Left lung (tissue), 4 donors: ENCODE measurements at regions not wholly inside any gene's neighbourhood (a gene's known extent, or its start where the extent isn't known, plus 50 kb on each side); places are given as distances from the start of the nearest gene placed in this dataset.
A peak's percentile ranks its signal among the peaks of the same experiment; 100 is the strongest.

Experiments used
- ATAC-seq: fragments of 200-7000 bp; cut with Tn5 transposase; one replicate; pipeline ENCODE4 v1.9.1; 2020; ENCODE audit warnings: moderate library complexity
- DNase-seq, 4 donors: peaks; one replicate each; pipeline ENCODE4 v3.0.0-alpha.2; 2013 to 2020
- H3K27ac ChIP-seq, 2 donors: fragments of 200-600 bp; sonication (generic) in 1 of 2; one replicate each; pipeline versions ENCODE4 v1.5.0 to v1.8.0; 2020 to 2021
- H3K27me3 ChIP-seq, 2 donors: fragments of 200-600 bp; sonication (generic) in 1 of 2; one replicate each; pipeline versions ENCODE4 v1.5.0 to v1.8.0; 2020 to 2021
- H3K36me3 ChIP-seq, 2 donors: fragments of 200-600 bp; sonication (generic) in 1 of 2; one replicate each; pipeline versions ENCODE4 v1.5.0 to v1.8.0; 2020 to 2021
- H3K4me1 ChIP-seq, 2 donors: fragments of 200-600 bp; one replicate each; pipeline ENCODE4 v1.8.0; 2021
- H3K4me3 ChIP-seq, 2 donors: fragments of 200-600 bp; sonication (generic) in 1 of 2; one replicate each; pipeline versions ENCODE4 v1.5.0 to v1.8.0; 2020 to 2021; ENCODE audit warnings: mild to moderate bottlenecking in 1 of 2
- H3K9me3 ChIP-seq, 2 donors: fragments of 200-600 bp; sonication (generic) in 1 of 2; one replicate each; pipeline versions ENCODE4 v1.5.0 to v1.8.0; 2020 to 2021
- CTCF ChIP-seq, 2 donors: fragments of 200-600 bp; sonication (generic) in 1 of 2; IDR thresholded peaks; one replicate each; pipeline versions ENCODE4 v1.5.0 to v1.8.0; 2021; ENCODE audit warnings: antibody characterized with exemption in 2 of 2
- intact Hi-C, 2 donors: fragments of 100-400 bp; cut with DNase I; formaldehyde crosslinking; loops; one replicate each; pipeline versions ENCODE4 v1.11.2 to v1.14.2; 2022
- donor health status: DM: no; HTN: yes; CAD: no.
- donor health status: DM: no; HTN: no; CAD: no.

GRCh38 chr3:26171006-26171405, 381.1 kb downstream of the OXSM start:
- intact Hi-C loops = no loop called here

DNA sequence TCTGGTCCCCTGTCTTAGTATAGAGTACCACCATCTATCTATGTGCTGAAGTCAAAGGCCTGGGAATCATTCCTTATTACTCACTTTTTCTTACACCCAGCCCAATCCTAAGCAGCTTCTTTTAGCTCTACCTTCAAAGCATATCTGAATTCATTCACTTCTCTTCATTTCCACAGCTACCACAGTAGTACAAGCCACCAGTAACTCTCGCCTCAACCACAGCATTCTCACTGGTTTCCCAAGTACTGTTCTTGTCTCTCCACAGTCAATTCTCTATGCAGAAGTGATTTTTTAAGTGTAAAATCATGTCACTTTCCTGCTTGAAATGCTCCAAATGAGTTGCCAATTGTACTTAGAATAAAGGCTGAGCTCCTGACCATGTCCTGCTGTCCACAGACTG, 401.7 kb downstream of the OXSM start:
- Histone ChIP-seq H3K4me3 (no peak overlapping the region), H3K27me3 (no peaks in the 10 kb centered on the region), H3K27ac (no peak overlapping the region), H3K36me3 (no peaks in the 10 kb centered on the region), H3K9me3 (peaks cover 0 to 21% of the 10 kb centered on the region in 2 donors), H3K4me1 (no peaks in the 10 kb centered on the region)
- TF ChIP-seq CTCF (IDR thresholded peaks at IDR 0.05) = no peak
- no peak for ATAC-seq
- intact Hi-C loops = no loop called here
- no peak for DNase-seq

More at GRCh38 chr3:26171006-26171405, 381.1 kb downstream of the OXSM start:
- no peak for TF ChIP-seq CTCF (IDR thresholded peaks at IDR 0.05)
- Histone ChIP-seq H3K9me3 (peaks cover 0 to 31% of the 10 kb centered on the region in 2 donors), H3K4me3 (no peak overlapping the region), H3K27ac (no peak overlapping the region), H3K27me3 (no peaks in the 10 kb centered on the region), H3K36me3 (no peaks in the 10 kb centered on the region), H3K4me1 (no peaks in the 10 kb centered on the region)
- ATAC-seq (no peak), DNase-seq (peak in 2 of 4 donors; percentile 45 to 64)

- no peak for TF ChIP-seq CTCF (IDR thresholded peaks at IDR 0.05)
- H3K4me1 ChIP-seq = no peaks in the 10 kb centered on the region
- no peak overlapping the region for H3K27ac ChIP-seq
- no peaks in the 10 kb centered on the region for H3K36me3 ChIP-seq
- no peak overlapping the region for H3K4me3 ChIP-seq
- intact Hi-C loops = no loop called here
- no peak for ATAC-seq
- no peak for DNase-seq
- no peaks in the 10 kb centered on the region for H3K27me3 ChIP-seq
- H3K9me3 ChIP-seq = peaks cover 0 to 21% of the 10 kb centered on the region in 2 donors
Measured at GRCh38 chr3:26193558-26193957, 403.7 kb downstream of the OXSM start.

DNA sequence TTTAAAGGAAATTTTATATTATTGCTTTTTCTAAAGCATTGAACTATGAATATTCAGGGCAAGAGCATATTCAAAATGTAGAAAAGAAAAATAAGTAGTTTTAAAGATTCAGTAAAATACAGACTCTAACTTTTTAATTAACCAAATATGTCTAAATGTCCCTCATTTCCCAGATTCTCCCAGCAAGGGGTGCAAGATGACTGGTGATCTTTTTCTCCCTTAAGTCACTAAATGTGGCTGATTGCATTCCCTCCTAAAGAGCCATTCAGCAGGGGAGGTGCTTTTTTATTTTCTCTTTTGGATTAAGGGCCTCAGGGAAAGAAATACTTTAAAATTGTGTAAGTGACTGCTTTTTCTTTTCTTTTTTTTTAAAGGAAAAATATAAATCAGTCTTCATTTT, 406.9 kb downstream of the OXSM start:
- no peak for DNase-seq
- intact Hi-C loops = no loop called here
- no peaks in the 10 kb centered on the region for H3K36me3 ChIP-seq
- ATAC-seq = no peak
- no peak overlapping the region for H3K27ac ChIP-seq
- H3K4me1 ChIP-seq = no peaks in the 10 kb centered on the region
- no peak for TF ChIP-seq CTCF (IDR thresholded peaks at IDR 0.05)
- no peaks in the 10 kb centered on the region for H3K27me3 ChIP-seq
- peaks cover 0 to 6% of the 10 kb centered on the region in 2 donors for H3K9me3 ChIP-seq
- no peak overlapping the region for H3K4me3 ChIP-seq

- Histone ChIP-seq H3K9me3 (peaks cover 0 to 6% of the 10 kb centered on the region in 2 donors), H3K27ac (no peak overlapping the region), H3K4me1 (no peaks in the 10 kb centered on the region), H3K4me3 (no peak overlapping the region), H3K36me3 (no peaks in the 10 kb centered on the region), H3K27me3 (no peaks in the 10 kb centered on the region)
- ATAC-seq = no peak
- no peak for DNase-seq
- intact Hi-C loops = no loop called here
- no peak for TF ChIP-seq CTCF (IDR thresholded peaks at IDR 0.05)
Measured at GRCh38 chr3:26198609-26199008, 408.7 kb downstream of the OXSM start.
